ENCODE measurements at regions not wholly inside any gene's neighbourhood (a gene's known extent, or its start where the extent isn't known, plus 50 kb on each side); places are given as distances from the start of the nearest gene placed in this dataset.

DNA sequence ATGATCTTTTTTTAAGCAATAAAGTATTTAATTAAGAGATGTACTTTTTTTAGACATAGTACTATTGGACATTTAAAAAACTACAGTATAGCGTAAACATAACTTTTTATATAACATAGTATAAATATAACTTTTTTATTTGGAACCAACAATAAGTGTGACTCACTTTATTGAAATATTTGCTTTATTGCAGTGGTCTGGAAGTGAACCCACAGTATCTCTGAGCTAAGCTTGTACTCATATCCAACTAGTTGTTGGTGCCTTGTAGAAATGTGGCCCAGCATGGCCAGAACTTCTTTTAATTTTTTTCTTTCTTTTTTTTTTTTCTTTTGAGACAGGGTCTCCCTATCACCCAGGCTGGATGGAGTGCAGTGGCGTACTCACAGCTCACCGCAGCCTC lies 61.5 kb upstream of the GALNT10 start:
- no peaks in the 10 kb centered on the region for H3K4me1 Mint-ChIP-seq (ENCODE audit: unreplicated experiment)

DNA sequence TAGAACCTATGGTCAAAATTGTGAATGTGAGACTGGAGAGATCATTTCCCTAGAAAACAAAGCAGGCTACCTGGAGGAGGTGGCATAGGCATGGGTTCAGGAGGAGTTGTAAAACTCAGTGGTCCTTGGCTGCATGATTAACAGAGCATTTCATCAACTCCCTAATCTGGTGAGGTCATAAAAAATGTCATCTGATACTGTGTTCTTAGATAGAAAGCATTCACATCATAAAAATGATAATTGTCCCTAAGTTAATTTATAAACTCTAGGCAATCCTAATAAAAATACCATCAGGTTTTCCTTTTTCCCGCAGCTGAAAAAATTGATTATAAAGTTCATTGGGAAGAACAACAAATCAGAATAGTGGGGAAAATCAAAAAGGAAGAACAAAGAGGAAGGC lies 60.6 kb upstream of the GALNT10 start:
- Mint-ChIP-seq H3K4me3 (no peak overlapping the region), H3K4me1 (ENCODE audit: unreplicated experiment) (no peaks in the 10 kb centered on the region), H3K27me3 (peaks cover 27% of the 10 kb centered on the region), H3K9me3 (peaks cover under 1% of the 10 kb centered on the region), H3K27ac (no peak overlapping the region), H3K36me3 (no peaks in the 10 kb centered on the region)
- TF ChIP-seq CTCF (conservative IDR thresholded peaks at IDR 0.05): no peak
- no peak for DNase-seq (ENCODE audit: extremely low spot score, unreplicated experiment)

More for the DNA sequence above, 61.5 kb upstream of the GALNT10 start:
- no peak for TF ChIP-seq CTCF (conservative IDR thresholded peaks at IDR 0.05)
- DNase-seq (ENCODE audit: extremely low spot score, unreplicated experiment): no peak
- Mint-ChIP-seq H3K36me3 (no peaks in the 10 kb centered on the region), H3K9me3 (peaks cover 4% of the 10 kb centered on the region), H3K4me3 (no peak overlapping the region), H3K27ac (no peak overlapping the region), H3K27me3 (peaks cover 27% of the 10 kb centered on the region)

GRCh38 chr5:154131817-154132216 lies 58.7 kb upstream of the GALNT10 start:
- no peaks in the 10 kb centered on the region for H3K4me1 Mint-ChIP-seq (ENCODE audit: unreplicated experiment)
- H3K4me3 Mint-ChIP-seq: no peak overlapping the region
- no peaks in the 10 kb centered on the region for H3K36me3 Mint-ChIP-seq
- H3K27me3 Mint-ChIP-seq: peaks cover 30% of the 10 kb centered on the region
- H3K9me3 Mint-ChIP-seq: peaks cover 4% of the 10 kb centered on the region
- DNase-seq (ENCODE audit: extremely low spot score, unreplicated experiment): no peak
- H3K27ac Mint-ChIP-seq: no peak overlapping the region
- no peak for TF ChIP-seq CTCF (conservative IDR thresholded peaks at IDR 0.05)

DNA sequence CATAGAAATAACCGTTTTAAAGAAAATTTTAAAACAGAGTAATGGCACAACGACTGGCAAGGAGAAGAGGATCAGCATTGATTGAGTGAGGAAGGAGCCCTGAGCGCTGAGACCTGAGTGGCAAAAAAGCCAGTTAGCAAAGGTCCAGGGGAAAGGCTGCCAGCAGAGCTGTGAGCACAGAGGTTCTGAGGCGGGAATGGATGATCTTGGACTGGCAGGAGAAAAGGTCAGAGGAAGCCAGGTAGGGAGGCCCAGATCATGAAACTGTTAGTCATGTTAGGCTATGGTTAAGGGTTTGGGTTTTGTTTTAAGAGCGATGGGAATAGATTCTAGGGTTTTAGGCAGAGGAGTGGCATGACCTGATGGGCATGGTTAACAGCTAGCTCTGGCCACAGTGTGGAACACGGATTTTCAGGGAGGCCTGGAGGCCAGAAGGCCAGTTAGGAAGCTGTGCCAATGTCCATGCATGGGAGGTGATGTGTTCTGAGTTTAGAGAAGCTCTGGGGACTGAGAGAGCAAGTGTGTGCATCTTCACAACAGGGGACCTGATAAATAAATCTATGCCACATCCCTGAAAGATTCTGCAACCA lies 57.7 kb upstream of the GALNT10 start:
- Mint-ChIP-seq H3K36me3 (no peaks in the 10 kb centered on the region), H3K4me3 (no peak overlapping the region), H3K27ac (no peak overlapping the region), H3K27me3 (peaks cover 30% of the 10 kb centered on the region), H3K4me1 (ENCODE audit: unreplicated experiment) (no peaks in the 10 kb centered on the region), H3K9me3 (peaks cover 4% of the 10 kb centered on the region)
- DNase-seq (ENCODE audit: extremely low spot score, unreplicated experiment): no peak
- no peak for TF ChIP-seq CTCF (conservative IDR thresholded peaks at IDR 0.05)

GRCh38 chr5:154133591-154133990 lies 56.9 kb upstream of the GALNT10 start:
- Mint-ChIP-seq H3K9me3 (peaks cover 4% of the 10 kb centered on the region), H3K4me1 (ENCODE audit: unreplicated experiment) (peaks cover under 1% of the 10 kb centered on the region), H3K27ac (no peak overlapping the region), H3K4me3 (no peak overlapping the region), H3K27me3 (peaks cover 30% of the 10 kb centered on the region), H3K36me3 (no peaks in the 10 kb centered on the region)
- no peak for TF ChIP-seq CTCF (conservative IDR thresholded peaks at IDR 0.05)
- no peak for DNase-seq (ENCODE audit: extremely low spot score, unreplicated experiment)

- Mint-ChIP-seq H3K27me3 (peaks cover 32% of the 10 kb centered on the region), H3K4me1 (ENCODE audit: unreplicated experiment) (peaks cover 4% of the 10 kb centered on the region), H3K36me3 (no peaks in the 10 kb centered on the region), H3K9me3 (peaks cover 4% of the 10 kb centered on the region), H3K4me3 (no peak overlapping the region), H3K27ac (no peak overlapping the region)
- no peak for DNase-seq (ENCODE audit: extremely low spot score, unreplicated experiment)
- no peak for TF ChIP-seq CTCF (conservative IDR thresholded peaks at IDR 0.05)
Measured at GRCh38 chr5:154134499-154134898, 56.0 kb upstream of the GALNT10 start.
